MCF 10A (cell line): ENCODE measurements at regions not wholly inside any gene's neighbourhood (a gene's known extent, or its start where the extent isn't known, plus 50 kb on each side); places are given as distances from the start of the nearest gene placed in this dataset.

Source experiments
- BruUV-seq: library from RNA; stranded (reverse); fragments of 400-500 nt; replicated peaks from 2 replicates; lab custom pipeline; 2021; lab: Mats Ljungman, UMichigan
- CTCF ChIA-PET: fragments of 300-600 bp; sonication (Branson Sonifier 250); formaldehyde crosslinking; extraction: SDS; loops from one replicate; lab custom pipeline; 2021; ENCODE audit warnings: antibody characterized with exemption, inconsistent platforms; lab: Yijun Ruan, JAX
- POLR2A ChIA-PET: fragments of 300-600, 350-650 bp; sonication (Branson Sonifier 250); formaldehyde crosslinking; extraction: SDS; loops from one replicate; lab custom pipeline; 2020; ENCODE audit warnings: antibody characterized with exemption, inconsistent platforms; lab: Yijun Ruan, JAX
- DNase-seq: peaks from one replicate; pipeline ENCODE4 v3.0.0-alpha.2; 2018; ENCODE audit not compliant: unreplicated experiment
- H3K27ac Mint-ChIP-seq: one replicate; pipeline ENCODE4 v1.8.0; 2022; ENCODE audit warnings: mild to moderate bottlenecking, low read depth, mixed read lengths; ENCODE audit not compliant: unreplicated experiment
- H3K27me3 Mint-ChIP-seq: one replicate; pipeline ENCODE4 v1.8.0; 2022; ENCODE audit warnings: mixed read lengths; ENCODE audit not compliant: insufficient read depth, unreplicated experiment
- H3K36me3 Mint-ChIP-seq: one replicate; pipeline ENCODE4 v1.8.0; 2022; ENCODE audit warnings: mild to moderate bottlenecking, moderate library complexity, mixed read lengths; ENCODE audit not compliant: insufficient read depth, unreplicated experiment
- H3K4me1 Mint-ChIP-seq: one replicate; pipeline ENCODE4 v1.8.0; 2022; ENCODE audit warnings: mixed read lengths; ENCODE audit not compliant: insufficient read depth, unreplicated experiment
- H3K4me3 Mint-ChIP-seq: one replicate; pipeline ENCODE4 v1.8.0; 2022; ENCODE audit warnings: mild to moderate bottlenecking, moderate library complexity, mixed read lengths; ENCODE audit not compliant: unreplicated experiment
- H3K9me3 Mint-ChIP-seq: one replicate; pipeline ENCODE4 v1.8.0; 2022; ENCODE audit warnings: mixed read lengths; ENCODE audit not compliant: unreplicated experiment
- CTCF ChIP-seq: fragments of 200-600 bp; IDR thresholded peaks from one replicate; pipeline ENCODE4 v1.8.0; 2022; ENCODE audit warnings: antibody characterized with exemption, mild to moderate bottlenecking; ENCODE audit not compliant: unreplicated experiment
- intact Hi-C: fragments of 100-400 bp; cut with micrococcal nuclease; formaldehyde crosslinking; loops from 2 replicates; pipeline ENCODE4 v1.14.1; 2022

- no peak for TF ChIP-seq CTCF
- Mint-ChIP-seq H3K27me3 (no peaks in the 10 kb centered on the region), H3K27ac (no peak overlapping the region), H3K36me3 (no peaks in the 10 kb centered on the region), H3K4me3 (no peak overlapping the region), H3K4me1 (peaks cover 16% of the 10 kb centered on the region), H3K9me3 (no peaks in the 10 kb centered on the region)
- no TSS peak for BruUV-seq
- ChIA-PET POLR2A (interaction anchor here (0.8 to 1.2 kb wide), 2 partner anchors 17 to 64 kb away, joined by 4 to 5 read pairs; no protein-coding TSS in a partner anchor), CTCF (interaction anchor here (0.5 to 1.8 kb wide), 2 partner anchors 59 to 62 kb away, joined by 3 to 4 read pairs; no protein-coding TSS in a partner anchor)
- intact Hi-C loops, result no loop called here
- no peak for DNase-seq
Observed at GRCh38 chr4:38382520-38382919, 281.5 kb upstream of the KLF3 start.

DNA sequence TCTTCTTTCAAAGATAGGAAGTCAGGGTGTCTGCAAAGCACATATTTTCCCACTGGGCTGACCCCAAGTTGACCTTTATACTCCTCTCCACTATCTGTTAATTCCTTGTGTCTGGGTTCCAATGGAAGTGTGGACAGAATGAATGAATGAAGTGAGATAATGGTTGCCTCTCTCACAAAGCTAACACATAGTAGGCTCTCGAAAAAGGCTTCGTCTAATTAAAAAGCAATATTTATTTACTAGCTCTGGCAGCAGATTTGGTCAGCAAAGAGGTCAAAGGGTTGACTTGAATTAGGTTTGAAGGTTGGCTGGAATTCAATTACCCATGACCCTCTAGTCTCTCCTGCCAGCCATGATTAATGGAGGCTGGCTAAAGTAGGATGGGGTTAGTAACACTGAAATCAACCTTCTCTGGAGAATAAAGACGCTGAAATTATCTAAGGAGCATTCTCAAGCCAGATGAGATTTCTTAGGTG is 280.3 kb upstream of the KLF3 start:
- H3K4me1 Mint-ChIP-seq, result peaks cover 21% of the 10 kb centered on the region
- ChIA-PET CTCF (interaction anchor here (0.6 to 1.8 kb wide), 5 partner anchors 60 to 291 kb away, joined by 3 to 9 read pairs (median 4); no protein-coding TSS in a partner anchor), POLR2A (interaction anchor here (0.7 to 5.7 kb wide), 10 partner anchors 12 to 347 kb away, joined by 3 to 106 read pairs (median 6); no protein-coding TSS in a partner anchor)
- TF ChIP-seq CTCF, result no peak
- H3K9me3 Mint-ChIP-seq, result no peaks in the 10 kb centered on the region
- H3K4me3 Mint-ChIP-seq, result no peak overlapping the region
- no peak overlapping the region for H3K27ac Mint-ChIP-seq
- no peaks in the 10 kb centered on the region for H3K36me3 Mint-ChIP-seq
- intact Hi-C loops, result no loop called here
- DNase-seq, result no peak
- H3K27me3 Mint-ChIP-seq, result no peaks in the 10 kb centered on the region
- BruUV-seq, result no TSS peak

- peaks cover 23% of the 10 kb centered on the region for H3K4me1 Mint-ChIP-seq
- BruUV-seq, result no TSS peak
- TF ChIP-seq CTCF, result no peak
- H3K4me3 Mint-ChIP-seq, result peak overlapping the region; percentile 42
- intact Hi-C loops, result loop anchor here (1.0 to 5.0 kb wide), 2 partner anchors 66 to 282 kb away; no protein-coding TSS in a partner anchor
- H3K36me3 Mint-ChIP-seq, result no peaks in the 10 kb centered on the region
- ChIA-PET POLR2A (interaction anchor here (0.7 to 5.7 kb wide), 34 partner anchors 10 to 1142 kb away, joined by 3 to 106 read pairs (median 4); partner anchors contain the start of genes TLR1 and UGDH), CTCF (interaction anchor here (0.5 to 2.4 kb wide), 23 partner anchors 10 to 346 kb away, joined by 3 to 22 read pairs (median 4); no protein-coding TSS in a partner anchor)
- H3K9me3 Mint-ChIP-seq, result no peaks in the 10 kb centered on the region
- peak overlapping the region; percentile 30 for H3K27ac Mint-ChIP-seq
- DNase-seq, result peak; percentile 64
- H3K27me3 Mint-ChIP-seq, result no peaks in the 10 kb centered on the region
Observed at GRCh38 chr4:38385093-38386004, 278.6 kb upstream of the KLF3 start.
